WTC11 (cell line): ENCODE measurements at regions not wholly inside any gene's neighbourhood (a gene's known extent, or its start where the extent isn't known, plus 50 kb on each side); places are given as distances from the start of the nearest gene placed in this dataset.

Experiments
- ATAC-seq: fragments of 200-7000 bp; cut with Tn5 transposase; 2 replicates; pipeline ENCODE4 v1.10.0; 2021; ENCODE audit warnings: mild to moderate bottlenecking, moderate library complexity
- CTCF ChIA-PET: fragments of 300-600 bp; sonication (Branson Sonifier 250); formaldehyde crosslinking; loops from one replicate; lab custom pipeline; 2021; ENCODE audit warnings: antibody characterized with exemption; lab: Charles Lee
- POLR2A ChIA-PET: fragments of 350-600 bp; sonication (Branson Sonifier 250); formaldehyde crosslinking; loops from one replicate; lab custom pipeline; 2021; ENCODE audit warnings: antibody characterized with exemption; lab: Charles Lee
- DNase-seq: peaks from one replicate; pipeline ENCODE4 v3.0.0; 2021; ENCODE audit warnings: low spot score
- H3K27ac Mint-ChIP-seq: 2 replicates; pipeline ENCODE4 v1.8.0; 2021; ENCODE audit warnings: mixed read lengths
- H3K27me3 Mint-ChIP-seq: 2 replicates; pipeline ENCODE4 v1.8.0; 2021; ENCODE audit warnings: low read depth, mild to moderate bottlenecking, moderate library complexity, mixed read lengths
- H3K36me3 Mint-ChIP-seq: 2 replicates; pipeline ENCODE4 v1.8.0; 2021; ENCODE audit warnings: mixed read lengths
- H3K4me1 Mint-ChIP-seq: 2 replicates; pipeline ENCODE4 v1.8.0; 2022; ENCODE audit warnings: mixed read lengths
- H3K4me3 Mint-ChIP-seq: 2 replicates; pipeline ENCODE4 v1.8.0; 2021; ENCODE audit warnings: mild to moderate bottlenecking, moderate library complexity, mixed read lengths
- H3K9me3 Mint-ChIP-seq: 2 replicates; pipeline ENCODE4 v1.8.0; 2021; ENCODE audit warnings: mixed read lengths
- CREB1 ChIP-seq: sonication (generic); formaldehyde crosslinking; IDR thresholded peaks from 2 replicates; pipeline ENCODE4 v1.8.0; 2023; ENCODE audit warnings: mild to moderate bottlenecking, missing genetic modification reagents
- ESRRA ChIP-seq: sonication (generic); formaldehyde crosslinking; IDR thresholded peaks from 2 replicates; pipeline ENCODE4 v1.8.1; 2022; ENCODE audit warnings: mild to moderate bottlenecking, missing genetic modification reagents, borderline replicate concordance
- FOXP1 ChIP-seq: sonication (generic); formaldehyde crosslinking; IDR thresholded peaks from 2 replicates; pipeline ENCODE4 v1.8.0; 2022; ENCODE audit warnings: missing genetic modification reagents, mild to moderate bottlenecking, moderate library complexity, borderline replicate concordance
- GRHL2 ChIP-seq: fragments of 250-450 bp; sonication (Bioruptor Pico); IDR thresholded peaks from 2 replicates; pipeline ENCODE4 v1.8.0; 2022; ENCODE audit warnings: mild to moderate bottlenecking, moderate library complexity; ENCODE audit not compliant: insufficient replicate concordance, severe bottlenecking
- JUN ChIP-seq: sonication (generic); formaldehyde crosslinking; IDR thresholded peaks from 2 replicates; pipeline ENCODE4 v1.8.0; 2023; ENCODE audit warnings: mild to moderate bottlenecking, missing genetic modification reagents
- NFYB ChIP-seq: sonication (generic); formaldehyde crosslinking; conservative IDR thresholded peaks from 2 replicates; pipeline ENCODE4 v1.8.0; 2022; ENCODE audit warnings: low read depth, missing genetic modification reagents
- SMAD3 ChIP-seq: sonication (generic); formaldehyde crosslinking; IDR thresholded peaks from 2 replicates; pipeline ENCODE4 v1.8.0; 2022; ENCODE audit warnings: missing genetic modification reagents, mild to moderate bottlenecking, borderline replicate concordance
- SOX15 ChIP-seq: fragments of 250-450 bp; sonication (Bioruptor Pico); IDR thresholded peaks from 2 replicates; pipeline ENCODE4 v1.9.0; 2021; ENCODE audit warnings: mild to moderate bottlenecking
- TCF7 ChIP-seq: sonication (generic); formaldehyde crosslinking; IDR thresholded peaks from 2 replicates; pipeline ENCODE4 v1.8.0; 2022; ENCODE audit warnings: mild to moderate bottlenecking, low read depth, missing genetic modification reagents, moderate library complexity
- TP53 ChIP-seq: sonication (generic); formaldehyde crosslinking; IDR thresholded peaks from 2 replicates; pipeline ENCODE4 v1.8.1; 2023; ENCODE audit warnings: mild to moderate bottlenecking, missing genetic modification reagents
- ZNF219 ChIP-seq: sonication (generic); formaldehyde crosslinking; IDR thresholded peaks from 2 replicates; pipeline ENCODE4 v1.8.0; 2023; ENCODE audit warnings: missing genetic modification reagents, mild to moderate bottlenecking, borderline replicate concordance
- ZNF416 ChIP-seq: fragments of 250-450 bp; sonication (Bioruptor Pico); IDR thresholded peaks from 2 replicates; pipeline ENCODE4 v1.9.0; 2021; ENCODE audit warnings: mild to moderate bottlenecking, inconsistent platforms
- TF ChIP-seq, protein P1 (sequence below): sonication (generic); formaldehyde crosslinking; IDR thresholded peaks from 2 replicates; pipeline ENCODE4 v1.8.0; 2023; ENCODE audit warnings: mild to moderate bottlenecking, missing genetic modification reagents
- TF ChIP-seq, protein P2 (sequence below): sonication (generic); formaldehyde crosslinking; IDR thresholded peaks from 2 replicates; pipeline ENCODE4 v1.8.0; 2022; ENCODE audit warnings: mild to moderate bottlenecking, missing genetic modification reagents
- TF ChIP-seq, protein P3 (sequence below): fragments of 250-450 bp; sonication (Bioruptor Pico); IDR thresholded peaks from 2 replicates; pipeline ENCODE4 v1.8.0; 2021; ENCODE audit warnings: mild to moderate bottlenecking
- TF ChIP-seq, protein P4 (sequence below): sonication (generic); formaldehyde crosslinking; IDR thresholded peaks from 2 replicates; pipeline ENCODE4 v1.8.1; 2023; ENCODE audit warnings: mild to moderate bottlenecking, missing genetic modification reagents, moderate library complexity
- TF ChIP-seq, protein P5 (sequence below): sonication (generic); formaldehyde crosslinking; IDR thresholded peaks from 2 replicates; pipeline ENCODE4 v1.8.1; 2022; ENCODE audit warnings: mild to moderate bottlenecking, moderate library complexity, missing genetic modification reagents
- TF ChIP-seq, protein P6 (sequence below): fragments of 250-450 bp; sonication (Bioruptor Pico); IDR thresholded peaks from 2 replicates; pipeline ENCODE4 v1.9.0; 2021; ENCODE audit warnings: mild to moderate bottlenecking
- TF ChIP-seq, protein P7 (sequence below): fragments of 250-450 bp; sonication (Bioruptor Pico); conservative IDR thresholded peaks from 2 replicates; pipeline ENCODE4 v1.9.0; 2021; ENCODE audit warnings: mild to moderate bottlenecking

DNA sequence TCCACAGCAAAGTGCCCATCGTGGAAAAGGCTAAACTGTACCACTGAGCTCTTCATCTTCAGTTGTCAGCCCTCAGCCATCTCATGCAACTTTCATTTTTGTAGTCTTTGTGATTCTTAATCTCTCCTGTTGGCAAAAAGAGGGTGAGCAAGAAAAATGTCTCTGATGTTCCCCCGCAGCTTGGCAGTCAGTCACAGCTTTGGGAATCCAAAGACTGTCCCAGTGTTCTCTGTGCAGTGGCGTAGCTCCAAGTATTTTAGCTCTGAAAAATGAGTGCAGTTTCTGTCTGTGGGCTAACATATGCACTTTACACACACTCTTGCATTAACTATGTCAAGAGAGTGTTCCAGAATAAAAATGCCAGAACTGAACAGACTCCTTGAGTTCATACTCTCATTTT lies 372.2 kb downstream of the TMEM232 start:
- ChIA-PET CTCF (interaction anchor here (1.7 kb wide), 1 partner anchor 21 kb away, joined by 5 read pairs; no protein-coding TSS in a partner anchor), POLR2A (no interaction called here)
- Mint-ChIP-seq H3K9me3 (peaks cover 11% of the 10 kb centered on the region), H3K27me3 (no peaks in the 10 kb centered on the region), H3K4me1 (0 out of 2 replicates have a peak, but pooled peaks cover 2% of the 10 kb centered on the region), H3K4me3 (no peak overlapping the region), H3K27ac (no peak overlapping the region), H3K36me3 (no peaks in the 10 kb centered on the region)
- no peak for ATAC-seq
- TF ChIP-seq, protein P1, sequence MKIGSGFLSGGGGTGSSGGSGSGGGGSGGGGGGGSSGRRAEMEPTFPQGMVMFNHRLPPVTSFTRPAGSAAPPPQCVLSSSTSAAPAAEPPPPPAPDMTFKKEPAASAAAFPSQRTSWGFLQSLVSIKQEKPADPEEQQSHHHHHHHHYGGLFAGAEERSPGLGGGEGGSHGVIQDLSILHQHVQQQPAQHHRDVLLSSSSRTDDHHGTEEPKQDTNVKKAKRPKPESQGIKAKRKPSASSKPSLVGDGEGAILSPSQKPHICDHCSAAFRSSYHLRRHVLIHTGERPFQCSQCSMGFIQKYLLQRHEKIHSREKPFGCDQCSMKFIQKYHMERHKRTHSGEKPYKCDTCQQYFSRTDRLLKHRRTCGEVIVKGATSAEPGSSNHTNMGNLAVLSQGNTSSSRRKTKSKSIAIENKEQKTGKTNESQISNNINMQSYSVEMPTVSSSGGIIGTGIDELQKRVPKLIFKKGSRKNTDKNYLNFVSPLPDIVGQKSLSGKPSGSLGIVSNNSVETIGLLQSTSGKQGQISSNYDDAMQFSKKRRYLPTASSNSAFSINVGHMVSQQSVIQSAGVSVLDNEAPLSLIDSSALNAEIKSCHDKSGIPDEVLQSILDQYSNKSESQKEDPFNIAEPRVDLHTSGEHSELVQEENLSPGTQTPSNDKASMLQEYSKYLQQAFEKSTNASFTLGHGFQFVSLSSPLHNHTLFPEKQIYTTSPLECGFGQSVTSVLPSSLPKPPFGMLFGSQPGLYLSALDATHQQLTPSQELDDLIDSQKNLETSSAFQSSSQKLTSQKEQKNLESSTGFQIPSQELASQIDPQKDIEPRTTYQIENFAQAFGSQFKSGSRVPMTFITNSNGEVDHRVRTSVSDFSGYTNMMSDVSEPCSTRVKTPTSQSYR (CRISPR knock-in tag) = no peak
- TF ChIP-seq, protein P2, sequence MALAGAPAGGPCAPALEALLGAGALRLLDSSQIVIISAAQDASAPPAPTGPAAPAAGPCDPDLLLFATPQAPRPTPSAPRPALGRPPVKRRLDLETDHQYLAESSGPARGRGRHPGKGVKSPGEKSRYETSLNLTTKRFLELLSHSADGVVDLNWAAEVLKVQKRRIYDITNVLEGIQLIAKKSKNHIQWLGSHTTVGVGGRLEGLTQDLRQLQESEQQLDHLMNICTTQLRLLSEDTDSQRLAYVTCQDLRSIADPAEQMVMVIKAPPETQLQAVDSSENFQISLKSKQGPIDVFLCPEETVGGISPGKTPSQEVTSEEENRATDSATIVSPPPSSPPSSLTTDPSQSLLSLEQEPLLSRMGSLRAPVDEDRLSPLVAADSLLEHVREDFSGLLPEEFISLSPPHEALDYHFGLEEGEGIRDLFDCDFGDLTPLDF = no peak
- TF ChIP-seq, protein P3, sequence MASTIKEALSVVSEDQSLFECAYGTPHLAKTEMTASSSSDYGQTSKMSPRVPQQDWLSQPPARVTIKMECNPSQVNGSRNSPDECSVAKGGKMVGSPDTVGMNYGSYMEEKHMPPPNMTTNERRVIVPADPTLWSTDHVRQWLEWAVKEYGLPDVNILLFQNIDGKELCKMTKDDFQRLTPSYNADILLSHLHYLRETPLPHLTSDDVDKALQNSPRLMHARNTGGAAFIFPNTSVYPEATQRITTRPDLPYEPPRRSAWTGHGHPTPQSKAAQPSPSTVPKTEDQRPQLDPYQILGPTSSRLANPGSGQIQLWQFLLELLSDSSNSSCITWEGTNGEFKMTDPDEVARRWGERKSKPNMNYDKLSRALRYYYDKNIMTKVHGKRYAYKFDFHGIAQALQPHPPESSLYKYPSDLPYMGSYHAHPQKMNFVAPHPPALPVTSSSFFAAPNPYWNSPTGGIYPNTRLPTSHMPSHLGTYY (CRISPR knock-in tag) = no peak
- no peak for TF ChIP-seq FOXP1
- no peak for TF ChIP-seq SMAD3
- TF ChIP-seq SOX15 (CRISPR knock-in tag) = no peak
- no peak for TF ChIP-seq ESRRA
- no peak for TF ChIP-seq TCF7 (CRISPR knock-in tag)
- no peak for TF ChIP-seq GRHL2 (CRISPR knock-in tag)
- TF ChIP-seq JUN = no peak
- no peak for DNase-seq

DNA sequence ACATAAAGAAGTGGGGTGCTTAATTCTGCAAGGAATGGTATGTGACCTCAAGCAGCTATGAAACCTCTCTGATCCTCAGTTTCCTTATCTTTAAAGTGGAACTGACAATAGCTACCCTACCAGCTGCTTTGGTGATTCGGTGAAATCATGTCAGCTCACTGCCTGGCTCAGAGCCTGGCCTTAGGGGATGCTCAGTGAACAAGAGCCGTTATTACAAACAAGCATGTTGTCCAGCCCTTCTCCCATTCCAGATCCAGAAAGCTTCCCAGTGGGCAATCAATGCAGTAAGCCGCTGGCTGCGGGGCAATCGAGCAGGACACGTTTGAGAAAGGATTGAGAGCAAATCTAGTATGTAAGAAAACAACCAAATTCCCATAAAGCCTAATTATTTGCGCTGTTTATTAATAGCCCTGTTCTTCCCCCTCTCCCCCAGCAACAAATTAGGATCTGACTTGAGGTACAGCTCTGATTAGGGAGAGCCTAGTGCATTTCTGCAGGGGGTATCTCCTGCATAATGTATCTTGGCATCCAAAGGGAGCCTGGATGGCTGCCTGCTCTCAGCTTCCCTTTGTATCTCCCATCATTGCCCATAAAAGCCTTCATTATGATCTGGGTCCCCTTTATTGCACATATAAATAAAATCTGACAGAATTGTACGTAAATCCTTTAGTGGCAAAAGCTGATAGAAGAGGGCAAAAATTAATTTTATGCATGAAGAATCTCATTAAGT lies 371.4 kb downstream of the TMEM232 start:
- no peak for DNase-seq
- CTCF ChIA-PET = interaction anchor here (1.7 kb wide), 1 partner anchor 21 kb away, joined by 5 read pairs; no protein-coding TSS in a partner anchor
- ATAC-seq = no peak
- no peak overlapping the region for H3K27ac Mint-ChIP-seq
- peaks cover 11% of the 10 kb centered on the region for H3K9me3 Mint-ChIP-seq
- no peaks in the 10 kb centered on the region for H3K27me3 Mint-ChIP-seq
- TF ChIP-seq, protein P4, sequence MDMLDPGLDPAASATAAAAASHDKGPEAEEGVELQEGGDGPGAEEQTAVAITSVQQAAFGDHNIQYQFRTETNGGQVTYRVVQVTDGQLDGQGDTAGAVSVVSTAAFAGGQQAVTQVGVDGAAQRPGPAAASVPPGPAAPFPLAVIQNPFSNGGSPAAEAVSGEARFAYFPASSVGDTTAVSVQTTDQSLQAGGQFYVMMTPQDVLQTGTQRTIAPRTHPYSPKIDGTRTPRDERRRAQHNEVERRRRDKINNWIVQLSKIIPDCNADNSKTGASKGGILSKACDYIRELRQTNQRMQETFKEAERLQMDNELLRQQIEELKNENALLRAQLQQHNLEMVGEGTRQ (CRISPR knock-in tag) = no peak
- TF ChIP-seq, protein P5, sequence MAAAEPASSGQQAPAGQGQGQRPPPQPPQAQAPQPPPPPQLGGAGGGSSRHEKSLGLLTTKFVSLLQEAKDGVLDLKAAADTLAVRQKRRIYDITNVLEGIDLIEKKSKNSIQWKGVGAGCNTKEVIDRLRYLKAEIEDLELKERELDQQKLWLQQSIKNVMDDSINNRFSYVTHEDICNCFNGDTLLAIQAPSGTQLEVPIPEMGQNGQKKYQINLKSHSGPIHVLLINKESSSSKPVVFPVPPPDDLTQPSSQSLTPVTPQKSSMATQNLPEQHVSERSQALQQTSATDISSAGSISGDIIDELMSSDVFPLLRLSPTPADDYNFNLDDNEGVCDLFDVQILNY (CRISPR knock-in tag) = no peak
- TF ChIP-seq ZNF219 (CRISPR knock-in tag) (no peak), CREB1 (CRISPR knock-in tag) (no peak), NFYB (CRISPR knock-in tag) (no peak), TP53 (CRISPR knock-in tag) (no peak), JUN (no peak), ZNF416 (no peak)
- TF ChIP-seq, protein P6, sequence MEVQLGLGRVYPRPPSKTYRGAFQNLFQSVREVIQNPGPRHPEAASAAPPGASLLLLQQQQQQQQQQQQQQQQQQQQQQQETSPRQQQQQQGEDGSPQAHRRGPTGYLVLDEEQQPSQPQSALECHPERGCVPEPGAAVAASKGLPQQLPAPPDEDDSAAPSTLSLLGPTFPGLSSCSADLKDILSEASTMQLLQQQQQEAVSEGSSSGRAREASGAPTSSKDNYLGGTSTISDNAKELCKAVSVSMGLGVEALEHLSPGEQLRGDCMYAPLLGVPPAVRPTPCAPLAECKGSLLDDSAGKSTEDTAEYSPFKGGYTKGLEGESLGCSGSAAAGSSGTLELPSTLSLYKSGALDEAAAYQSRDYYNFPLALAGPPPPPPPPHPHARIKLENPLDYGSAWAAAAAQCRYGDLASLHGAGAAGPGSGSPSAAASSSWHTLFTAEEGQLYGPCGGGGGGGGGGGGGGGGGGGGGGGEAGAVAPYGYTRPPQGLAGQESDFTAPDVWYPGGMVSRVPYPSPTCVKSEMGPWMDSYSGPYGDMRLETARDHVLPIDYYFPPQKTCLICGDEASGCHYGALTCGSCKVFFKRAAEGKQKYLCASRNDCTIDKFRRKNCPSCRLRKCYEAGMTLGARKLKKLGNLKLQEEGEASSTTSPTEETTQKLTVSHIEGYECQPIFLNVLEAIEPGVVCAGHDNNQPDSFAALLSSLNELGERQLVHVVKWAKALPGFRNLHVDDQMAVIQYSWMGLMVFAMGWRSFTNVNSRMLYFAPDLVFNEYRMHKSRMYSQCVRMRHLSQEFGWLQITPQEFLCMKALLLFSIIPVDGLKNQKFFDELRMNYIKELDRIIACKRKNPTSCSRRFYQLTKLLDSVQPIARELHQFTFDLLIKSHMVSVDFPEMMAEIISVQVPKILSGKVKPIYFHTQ (CRISPR knock-in tag) = no peak
- TF ChIP-seq, protein P7, sequence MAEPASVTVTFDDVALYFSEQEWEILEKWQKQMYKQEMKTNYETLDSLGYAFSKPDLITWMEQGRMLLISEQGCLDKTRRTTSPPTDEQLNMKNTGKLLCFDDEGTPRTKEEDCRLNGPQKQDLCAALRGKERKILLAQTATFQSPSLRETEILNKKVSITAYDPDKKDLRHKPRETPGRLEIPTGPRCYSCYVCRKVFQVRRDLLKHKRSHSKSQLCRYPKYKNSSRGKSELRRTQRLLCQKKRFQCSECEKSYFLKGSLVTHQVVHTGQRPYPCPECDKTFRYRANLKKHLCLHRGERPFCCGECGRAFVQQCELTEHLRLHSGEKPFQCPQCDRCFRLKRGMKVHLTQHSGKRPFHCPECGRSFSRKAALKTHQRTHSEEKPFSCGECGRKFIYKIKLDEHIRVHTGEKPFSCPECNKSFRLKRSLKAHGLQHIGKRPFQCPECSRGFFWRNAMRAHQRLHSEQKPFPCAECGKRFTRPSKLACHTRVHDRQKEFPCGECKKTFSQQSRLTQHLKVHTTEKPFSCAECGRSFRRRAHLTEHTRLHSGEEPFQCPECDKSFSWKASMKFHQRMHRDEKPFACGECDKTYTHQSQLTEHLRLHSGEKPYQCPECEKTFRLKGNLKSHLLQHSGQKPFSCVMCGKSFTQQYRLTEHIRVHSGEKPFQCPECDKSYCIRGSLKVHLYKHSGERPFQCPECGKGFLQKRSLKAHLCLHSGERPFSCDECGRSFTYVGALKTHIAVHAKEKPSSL = no peak
- POLR2A ChIA-PET = no interaction called here
- H3K4me1 Mint-ChIP-seq = 0 out of 2 replicates have a peak, but pooled peaks cover 2% of the 10 kb centered on the region
- H3K4me3 Mint-ChIP-seq = no peak overlapping the region
- H3K36me3 Mint-ChIP-seq = no peaks in the 10 kb centered on the region
